ENCODE measurements at regions not wholly inside any gene's neighbourhood (a gene's known extent, or its start where the extent isn't known, plus 50 kb on each side); places are given as distances from the start of the nearest gene placed in this dataset.

DNA sequence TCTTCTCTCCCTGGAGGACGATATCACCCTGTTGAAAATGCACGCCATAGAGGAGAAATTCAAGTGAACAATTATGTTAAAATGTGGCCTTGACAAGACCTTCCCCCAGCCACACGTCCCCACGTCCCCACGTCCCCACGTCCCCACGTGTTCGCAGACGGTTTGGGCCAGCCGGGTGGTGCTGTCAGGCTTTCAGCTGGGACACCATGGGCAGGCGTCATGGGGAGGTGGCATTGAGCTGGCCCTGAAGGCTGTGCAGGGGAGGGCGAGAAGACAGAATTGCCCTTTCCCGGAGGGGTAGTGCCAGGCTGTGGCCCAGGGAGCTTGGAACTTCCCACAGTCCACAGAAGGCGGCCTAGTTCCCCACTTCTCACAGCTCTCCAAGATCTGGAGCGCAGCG lies 240.7 kb upstream of the RAB6C start:
- Histone ChIP-seq H3K9me3 (no peaks in the 10 kb centered on the region), H3K27ac (no peak overlapping the region), H3K4me3 (no peak overlapping the region), H3K36me3 (no peaks in the 10 kb centered on the region), H3K4me1 (replicated peaks) (no peaks in the 10 kb centered on the region), H3K27me3 (replicated peaks; ENCODE audit: insufficient read depth) (no peaks in the 10 kb centered on the region)
- intact Hi-C loops (cut with DNase I), result no loop called here
- 95% methylated on average over 16 of the region's 16 CpGs for WGBS
- TF ChIP-seq POLR2AphosphoS5 (IDR thresholded peaks at IDR 0.05), result no peak
- TF ChIP-seq, protein P1, sequence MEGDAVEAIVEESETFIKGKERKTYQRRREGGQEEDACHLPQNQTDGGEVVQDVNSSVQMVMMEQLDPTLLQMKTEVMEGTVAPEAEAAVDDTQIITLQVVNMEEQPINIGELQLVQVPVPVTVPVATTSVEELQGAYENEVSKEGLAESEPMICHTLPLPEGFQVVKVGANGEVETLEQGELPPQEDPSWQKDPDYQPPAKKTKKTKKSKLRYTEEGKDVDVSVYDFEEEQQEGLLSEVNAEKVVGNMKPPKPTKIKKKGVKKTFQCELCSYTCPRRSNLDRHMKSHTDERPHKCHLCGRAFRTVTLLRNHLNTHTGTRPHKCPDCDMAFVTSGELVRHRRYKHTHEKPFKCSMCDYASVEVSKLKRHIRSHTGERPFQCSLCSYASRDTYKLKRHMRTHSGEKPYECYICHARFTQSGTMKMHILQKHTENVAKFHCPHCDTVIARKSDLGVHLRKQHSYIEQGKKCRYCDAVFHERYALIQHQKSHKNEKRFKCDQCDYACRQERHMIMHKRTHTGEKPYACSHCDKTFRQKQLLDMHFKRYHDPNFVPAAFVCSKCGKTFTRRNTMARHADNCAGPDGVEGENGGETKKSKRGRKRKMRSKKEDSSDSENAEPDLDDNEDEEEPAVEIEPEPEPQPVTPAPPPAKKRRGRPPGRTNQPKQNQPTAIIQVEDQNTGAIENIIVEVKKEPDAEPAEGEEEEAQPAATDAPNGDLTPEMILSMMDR (IDR thresholded peaks at IDR 0.05), result no peak
- TF ChIP-seq POLR2A (IDR thresholded peaks at IDR 0.05), result no peak
- DNase-seq (ENCODE audit: low spot score), result no peak

DNA sequence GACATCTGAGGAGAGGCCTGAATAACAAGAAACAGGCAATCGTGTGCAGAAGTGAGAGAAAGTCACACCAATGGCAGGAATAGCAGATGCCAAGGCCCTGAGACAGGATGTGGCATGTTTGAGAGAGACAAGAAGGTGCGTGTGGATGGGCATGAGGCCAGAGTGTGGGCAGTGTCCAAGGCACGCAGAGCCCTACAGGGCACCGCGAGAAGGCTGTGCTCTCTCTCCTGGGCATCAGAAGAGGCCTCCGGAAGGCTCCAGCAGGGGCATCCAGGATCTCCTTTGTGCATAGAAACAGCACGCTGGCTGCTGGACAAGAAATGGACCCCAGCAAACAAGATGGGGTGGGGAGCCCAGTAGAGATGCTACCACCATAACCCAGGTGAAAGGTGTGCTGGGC lies 239.0 kb upstream of the RAB6C start:
- Histone ChIP-seq H3K27ac (no peak overlapping the region), H3K36me3 (no peaks in the 10 kb centered on the region), H3K4me1 (replicated peaks) (no peaks in the 10 kb centered on the region), H3K4me3 (no peak overlapping the region), H3K27me3 (replicated peaks; ENCODE audit: insufficient read depth) (no peaks in the 10 kb centered on the region), H3K9me3 (no peaks in the 10 kb centered on the region)
- DNase-seq (ENCODE audit: low spot score), result no peak
- intact Hi-C loops (cut with DNase I), result no loop called here
- WGBS, result 61% methylated on average over 7 of the region's 7 CpGs
- TF ChIP-seq, protein P1 (IDR thresholded peaks at IDR 0.05), result no peak
- TF ChIP-seq POLR2A (IDR thresholded peaks at IDR 0.05) (no peak), POLR2AphosphoS5 (IDR thresholded peaks at IDR 0.05) (no peak)

DNA sequence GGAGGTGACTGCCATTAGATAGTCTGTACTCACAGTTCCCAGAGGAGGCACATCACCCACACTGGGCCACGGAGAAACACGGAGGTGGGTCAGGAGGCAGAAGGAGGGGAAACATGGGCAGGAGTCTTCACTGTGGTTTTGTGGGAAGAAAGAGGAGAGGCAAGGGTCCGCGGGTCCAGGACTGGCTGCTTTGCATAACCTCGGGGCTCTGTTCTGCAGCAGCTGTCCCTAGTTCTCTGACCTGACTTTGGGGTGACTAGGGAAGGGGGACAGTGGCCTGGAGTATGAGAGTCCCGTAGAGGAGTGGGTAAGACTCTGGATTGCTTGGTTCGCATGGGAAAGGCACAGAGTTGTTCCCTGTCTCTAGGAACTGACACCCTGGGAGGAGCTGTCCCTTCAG lies 238.3 kb upstream of the RAB6C start:
- intact Hi-C loops (cut with DNase I), result no loop called here
- Histone ChIP-seq H3K9me3 (no peaks in the 10 kb centered on the region), H3K36me3 (no peaks in the 10 kb centered on the region), H3K4me3 (no peak overlapping the region), H3K27ac (no peak overlapping the region), H3K4me1 (replicated peaks) (no peaks in the 10 kb centered on the region), H3K27me3 (replicated peaks; ENCODE audit: insufficient read depth) (no peaks in the 10 kb centered on the region)
- 83% methylated on average over 7 of the region's 7 CpGs for WGBS
- no peak for DNase-seq (ENCODE audit: low spot score)
- no peak for TF ChIP-seq POLR2AphosphoS5 (IDR thresholded peaks at IDR 0.05)
- TF ChIP-seq, protein P1 (IDR thresholded peaks at IDR 0.05), result no peak
- no peak for TF ChIP-seq POLR2A (IDR thresholded peaks at IDR 0.05)

DNA sequence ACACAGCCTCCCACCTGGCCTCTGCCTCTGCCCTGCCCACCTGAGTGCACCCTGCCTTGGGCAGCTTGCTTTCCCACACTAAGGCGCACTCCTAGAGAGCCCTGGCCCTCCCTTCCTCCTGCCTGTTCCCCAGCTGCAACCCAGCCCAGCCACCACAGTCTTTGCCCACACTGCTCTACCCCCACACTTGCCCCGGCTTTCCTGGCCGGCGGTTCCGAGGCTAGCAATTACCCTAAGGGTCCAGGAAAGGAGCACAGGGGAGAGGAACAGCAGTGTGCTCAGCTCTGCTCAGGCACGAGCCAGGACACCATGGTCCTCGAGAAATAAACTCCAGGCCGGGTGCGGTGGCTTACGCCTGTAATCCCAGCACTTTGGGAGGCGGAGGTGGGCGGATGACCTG lies 237.8 kb upstream of the RAB6C start:
- 91% methylated on average over 12 of the region's 12 CpGs for WGBS
- no peak for DNase-seq (ENCODE audit: low spot score)
- no peak for TF ChIP-seq POLR2AphosphoS5 (IDR thresholded peaks at IDR 0.05)
- no peak for TF ChIP-seq POLR2A (IDR thresholded peaks at IDR 0.05)
- TF ChIP-seq, protein P1 (IDR thresholded peaks at IDR 0.05), result no peak
- H3K9me3 ChIP-seq, result no peaks in the 10 kb centered on the region
- intact Hi-C loops (cut with DNase I), result no loop called here
- H3K4me1 ChIP-seq (replicated peaks), result no peaks in the 10 kb centered on the region
- H3K27me3 ChIP-seq (replicated peaks; ENCODE audit: insufficient read depth), result no peaks in the 10 kb centered on the region
- H3K27ac ChIP-seq, result no peak overlapping the region
- H3K36me3 ChIP-seq, result no peaks in the 10 kb centered on the region
- no peak overlapping the region for H3K4me3 ChIP-seq

DNA sequence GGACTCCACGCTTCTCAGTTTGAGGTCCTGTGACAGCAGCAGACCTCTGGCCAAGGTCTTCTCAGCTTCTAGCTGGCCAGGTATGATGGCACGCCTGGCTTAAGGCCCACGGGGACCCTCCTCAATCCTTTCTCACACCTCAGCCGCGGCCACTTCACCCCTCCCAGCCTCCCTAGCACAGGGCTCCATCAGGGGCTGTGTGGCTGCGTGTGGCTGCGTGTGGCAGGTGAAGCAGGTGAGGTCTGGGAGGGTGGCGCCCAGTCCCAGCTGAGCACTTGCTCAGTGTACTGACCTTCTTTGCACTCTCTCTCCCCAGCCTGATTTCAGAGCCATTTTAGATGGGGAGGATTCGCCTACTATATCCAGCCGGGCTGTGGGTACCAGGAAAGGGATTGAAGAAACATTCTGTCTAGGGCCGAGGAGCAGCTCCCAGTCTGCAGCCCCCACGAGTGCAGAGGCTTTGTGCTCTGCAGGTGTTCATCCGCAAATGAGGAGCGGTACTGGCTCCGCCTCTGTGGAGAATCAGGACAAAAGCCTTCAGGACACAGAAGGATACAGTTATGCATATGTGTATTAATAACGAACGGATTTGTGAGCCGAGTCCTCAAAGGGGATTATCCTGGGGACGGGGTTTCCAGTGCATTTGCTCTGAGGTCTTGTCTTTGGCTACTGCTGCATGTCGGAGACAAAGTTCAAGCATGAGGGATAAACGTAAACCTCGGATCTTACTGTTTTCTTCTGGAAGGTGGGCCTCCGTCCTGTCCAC lies 236.9 kb upstream of the RAB6C start:
- Histone ChIP-seq H3K36me3 (no peaks in the 10 kb centered on the region), H3K27ac (no peak overlapping the region), H3K4me3 (no peak overlapping the region), H3K27me3 (replicated peaks; ENCODE audit: insufficient read depth) (no peaks in the 10 kb centered on the region), H3K4me1 (replicated peaks) (no peaks in the 10 kb centered on the region), H3K9me3 (no peaks in the 10 kb centered on the region)
- 93% methylated on average over 23 of the region's 23 CpGs for WGBS
- intact Hi-C loops (cut with DNase I), result no loop called here
- no peak for DNase-seq (ENCODE audit: low spot score)
- no peak for TF ChIP-seq POLR2A (IDR thresholded peaks at IDR 0.05)
- TF ChIP-seq, protein P1 (IDR thresholded peaks at IDR 0.05), result no peak
- no peak for TF ChIP-seq POLR2AphosphoS5 (IDR thresholded peaks at IDR 0.05)

Data from prostate gland (tissue), 2 donors.